HG02798 (cell line): ENCODE measurements at regions not wholly inside any gene's neighbourhood (a gene's known extent, or its start where the extent isn't known, plus 50 kb on each side); places are given as distances from the start of the nearest gene placed in this dataset.
"Not testable (repeated sequence)": the region's sequence is repeated elsewhere in the genome, so short reads cannot be mapped to it uniquely, and the experiment has no call there.

ENCODE experiments used
- ATAC-seq: cut with Tn5 transposase; IDR thresholded peaks from one replicate; pipeline ENCODE4 v1.9.1; 2021; ENCODE audit warnings: mild to moderate bottlenecking; ENCODE audit not compliant: unreplicated experiment, poor library complexity

DNA sequence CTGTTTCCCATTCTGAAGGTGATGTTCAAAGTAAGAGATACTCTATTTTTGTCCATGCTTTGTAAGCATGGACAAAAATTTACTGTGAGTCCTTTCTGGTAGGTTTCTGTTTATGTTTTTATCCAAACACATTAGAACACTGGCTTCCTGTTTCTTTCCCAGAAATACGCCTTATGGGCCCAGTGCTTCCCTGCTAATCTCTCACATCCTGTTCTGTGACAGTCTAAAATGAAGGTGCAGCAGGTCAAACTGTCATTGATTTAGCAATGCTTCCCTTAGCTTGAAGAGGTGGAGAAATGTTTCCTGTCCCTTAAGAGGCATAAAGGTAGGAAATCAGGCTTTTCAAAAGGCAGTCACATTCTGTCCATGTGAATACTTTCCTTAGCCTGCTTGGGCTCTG, 305.6 kb downstream of the RPS29 start:
- no peak for ATAC-seq

DNA sequence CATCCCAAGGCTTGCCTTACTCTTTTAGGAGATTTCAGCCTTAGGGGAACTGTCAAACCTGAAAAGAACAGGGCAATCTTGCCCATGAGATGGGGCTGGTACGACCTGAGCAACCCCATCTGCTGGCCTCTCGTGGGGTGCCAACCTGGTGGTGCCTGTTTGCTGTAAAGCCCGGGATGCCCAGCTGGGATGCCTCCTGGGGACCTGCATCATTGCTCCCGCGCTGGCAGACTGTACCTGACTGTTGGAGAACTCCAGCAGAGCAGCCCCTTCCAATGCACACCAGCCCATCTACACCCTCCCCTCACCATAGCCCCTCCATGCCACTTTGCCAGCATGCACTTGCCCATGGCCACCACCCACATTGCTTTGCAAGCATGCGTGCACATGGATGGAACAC, 335.7 kb downstream of the RPS29 start:
- ATAC-seq, result no peak

DNA sequence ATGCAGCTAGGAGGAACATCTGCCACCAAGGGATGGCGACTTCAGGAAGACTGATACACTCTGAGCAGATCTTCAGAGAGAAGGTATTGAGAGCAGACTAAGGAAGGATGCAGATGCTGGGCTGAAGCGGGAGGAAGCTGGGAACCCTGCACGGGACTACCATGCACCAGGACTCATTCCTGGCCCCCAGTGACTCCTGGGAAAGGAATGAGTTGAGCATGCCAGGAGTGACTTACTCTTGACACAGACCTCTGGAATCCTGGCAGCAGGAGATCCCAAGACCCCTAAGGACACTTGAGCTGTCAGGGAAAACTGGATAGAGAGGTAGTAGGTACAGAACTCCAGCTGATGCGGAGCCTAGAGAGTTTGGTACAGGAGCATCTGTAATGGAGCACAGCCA, 336.1 kb downstream of the RPS29 start:
- no peak for ATAC-seq

DNA sequence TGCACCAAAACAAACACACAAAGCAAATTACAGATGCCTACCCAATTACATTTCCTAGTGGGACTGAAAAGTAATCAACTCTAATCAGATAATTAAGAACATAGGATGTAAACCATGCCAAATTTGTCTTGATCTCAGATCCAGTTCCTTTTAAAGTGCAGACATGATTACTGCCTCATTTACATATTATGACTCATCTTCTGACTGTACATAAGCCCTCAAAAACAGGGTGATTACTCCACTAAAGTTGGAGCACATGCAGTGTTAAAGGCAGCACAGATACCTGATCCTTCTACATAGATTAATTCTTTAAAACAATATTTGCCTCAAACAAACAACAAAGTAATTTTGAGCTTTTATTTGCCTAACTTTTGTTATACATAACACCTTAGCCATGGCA, 337.2 kb downstream of the RPS29 start:
- ATAC-seq, result no peak

DNA sequence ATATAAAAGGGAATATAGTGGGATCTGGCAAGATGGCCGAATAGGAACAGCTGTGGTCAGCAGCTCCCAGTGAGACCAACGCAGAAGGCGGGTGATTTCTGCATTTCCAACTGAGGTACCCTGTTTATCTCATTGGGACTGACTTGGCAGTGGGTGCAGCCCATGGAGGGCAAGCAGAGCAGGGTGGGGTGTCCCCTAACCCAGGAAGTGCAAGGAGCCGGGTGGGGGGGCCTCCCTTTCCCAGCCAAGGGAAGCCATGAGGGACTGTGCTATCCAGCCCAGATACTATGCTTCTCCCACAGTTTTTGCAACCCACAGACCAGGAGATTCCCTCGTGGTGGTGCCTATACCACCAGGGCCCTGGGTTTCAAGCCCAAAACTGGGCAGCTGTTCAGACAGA, 342.4 kb downstream of the RPS29 start:
- ATAC-seq, result not testable (repeated sequence)

DNA sequence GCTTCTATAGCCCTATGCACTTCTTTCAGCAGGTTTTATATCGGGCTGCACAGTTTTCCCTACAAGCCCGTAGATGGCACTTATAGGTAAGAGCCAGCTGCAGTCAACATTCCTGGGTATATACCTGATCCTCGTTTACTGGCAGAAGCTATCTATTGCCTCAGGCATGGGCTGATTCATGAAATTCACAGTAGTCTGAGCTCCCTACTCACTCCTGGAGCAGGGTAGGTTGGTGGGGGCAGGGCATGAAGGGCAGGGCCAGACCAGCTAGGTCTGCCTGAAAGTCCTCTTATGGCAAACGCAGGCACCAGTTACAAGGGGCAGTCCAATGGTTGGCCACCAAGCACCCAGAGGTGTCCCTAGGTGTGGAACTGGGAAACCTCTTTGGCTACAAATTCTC, 345.8 kb downstream of the RPS29 start:
- ATAC-seq, result no peak

DNA sequence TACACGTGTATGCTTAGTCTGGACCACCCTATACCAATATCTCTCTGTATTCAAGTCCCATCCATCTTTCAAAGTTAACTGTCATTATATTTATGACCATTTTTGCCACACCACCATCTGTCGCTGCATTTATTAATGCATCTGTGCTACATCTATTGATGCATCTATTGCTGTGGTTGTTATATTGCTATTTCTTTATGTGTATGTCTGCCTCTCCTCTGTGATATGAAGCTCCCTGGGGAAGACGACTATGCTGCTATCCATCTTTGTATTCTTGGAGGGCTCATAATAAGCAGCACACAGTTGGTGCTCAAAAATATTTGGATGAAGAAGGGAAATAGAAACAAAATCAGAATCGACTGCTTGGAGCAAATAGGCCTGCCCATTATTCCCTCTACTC, 357.6 kb downstream of the RPS29 start:
- no peak for ATAC-seq

DNA sequence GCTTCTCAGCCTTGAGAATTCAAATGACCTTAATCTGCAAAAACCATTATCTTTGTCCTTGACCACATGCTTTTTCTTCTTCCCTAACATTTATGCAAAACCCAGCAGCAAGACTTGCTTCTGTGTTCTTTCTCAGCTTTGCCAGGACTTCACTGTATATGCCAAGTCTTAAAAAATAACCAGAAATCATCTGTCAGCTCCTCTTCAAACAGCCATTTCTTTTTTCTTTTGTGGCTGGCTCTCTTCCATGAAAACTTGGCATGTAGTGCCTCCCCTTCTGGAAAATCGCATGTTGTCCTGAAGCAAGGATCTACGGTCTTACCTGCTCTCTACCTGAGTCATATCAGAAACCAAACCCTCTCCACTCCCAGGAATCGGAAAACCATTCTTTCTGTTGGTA, 364.9 kb downstream of the RPS29 start:
- no peak for ATAC-seq

DNA sequence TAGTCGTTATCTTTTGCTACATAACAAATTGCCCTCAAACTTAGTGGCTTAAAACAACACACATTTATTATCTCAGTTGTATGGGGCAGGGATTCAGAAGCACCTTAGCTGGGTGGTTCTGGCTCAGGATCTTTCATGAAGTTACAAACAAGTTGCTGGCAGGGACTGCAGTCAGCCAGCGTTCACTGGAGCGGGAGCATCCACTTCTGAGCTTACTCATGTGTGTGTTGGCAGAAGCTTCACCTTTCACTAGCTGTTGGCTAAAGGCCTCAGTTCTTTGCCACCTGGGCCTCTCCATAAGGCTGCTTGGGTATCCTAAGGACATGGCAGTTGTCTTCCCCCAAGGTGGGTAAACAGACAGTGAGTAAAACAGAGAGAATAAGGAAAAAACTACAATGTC, 365.7 kb downstream of the RPS29 start:
- ATAC-seq, result no peak

DNA sequence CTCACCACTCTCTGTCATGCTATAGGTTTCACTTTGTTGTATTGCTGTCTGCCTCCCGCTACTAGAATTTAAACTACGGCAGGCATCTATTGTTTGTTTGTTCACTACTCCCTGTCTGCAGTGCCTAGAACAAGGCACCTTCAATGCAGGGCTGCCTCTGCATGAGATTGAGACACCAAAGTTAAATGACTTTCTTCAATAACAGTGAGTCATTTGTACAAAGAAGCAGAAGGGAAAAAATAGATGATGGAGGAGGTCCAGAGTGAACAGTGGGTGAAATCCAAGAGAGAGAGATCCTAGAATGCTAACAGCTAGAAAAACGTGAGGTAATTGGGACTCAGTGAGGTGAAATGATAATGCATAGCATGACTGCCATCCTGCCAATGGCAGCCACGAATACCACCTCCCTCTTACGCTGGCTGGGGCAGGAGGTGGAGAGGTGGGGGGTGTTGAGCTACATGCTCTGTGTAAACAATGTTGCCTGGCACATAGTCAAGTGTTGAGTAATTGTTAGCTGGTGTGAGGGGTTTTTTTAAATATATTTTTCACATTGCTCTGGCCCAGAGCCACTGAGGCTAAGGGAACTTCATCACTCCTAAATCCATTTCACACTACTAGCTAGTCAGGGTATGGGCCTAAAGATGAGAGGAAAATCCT, 367.6 kb downstream of the RPS29 start:
- no peak for ATAC-seq

DNA sequence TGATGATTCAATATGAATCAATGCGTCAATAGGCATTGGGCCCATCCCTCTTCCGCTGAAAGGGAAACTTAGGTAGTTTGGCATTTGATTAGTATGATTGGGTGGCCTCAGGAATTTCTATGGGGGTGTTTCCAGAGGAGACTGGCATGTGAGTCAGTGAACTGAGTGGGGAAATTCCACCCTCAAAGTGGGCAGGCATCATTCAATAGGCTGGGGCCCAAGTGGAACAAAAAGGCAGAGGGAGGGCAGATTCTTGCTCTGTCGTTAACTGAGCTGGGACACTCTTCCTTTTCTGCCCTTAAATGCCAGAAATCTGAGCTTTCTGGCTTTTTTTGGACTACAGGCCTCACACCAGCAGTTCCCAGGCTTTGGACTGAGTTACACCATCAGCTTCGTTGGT, 373.5 kb downstream of the RPS29 start:
- no peak for ATAC-seq

DNA sequence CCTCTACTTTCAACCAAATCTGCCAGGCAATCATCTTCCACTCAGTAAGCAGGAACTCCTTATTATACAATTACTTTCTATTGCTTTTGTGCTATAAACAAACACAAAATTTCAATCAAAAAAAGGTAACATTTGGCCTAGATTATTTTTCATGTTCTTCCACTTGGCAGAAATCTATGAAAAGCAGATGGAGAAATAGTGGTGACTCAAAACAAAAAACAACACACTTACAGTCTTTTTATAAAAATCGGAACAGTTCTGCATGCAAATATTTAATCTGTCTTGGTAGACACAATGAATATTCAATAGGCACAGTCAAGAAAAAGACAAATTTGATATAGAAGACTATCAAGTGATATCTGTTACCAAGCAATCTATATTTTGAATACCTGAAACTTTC, 376.8 kb downstream of the RPS29 start:
- ATAC-seq, result no peak

DNA sequence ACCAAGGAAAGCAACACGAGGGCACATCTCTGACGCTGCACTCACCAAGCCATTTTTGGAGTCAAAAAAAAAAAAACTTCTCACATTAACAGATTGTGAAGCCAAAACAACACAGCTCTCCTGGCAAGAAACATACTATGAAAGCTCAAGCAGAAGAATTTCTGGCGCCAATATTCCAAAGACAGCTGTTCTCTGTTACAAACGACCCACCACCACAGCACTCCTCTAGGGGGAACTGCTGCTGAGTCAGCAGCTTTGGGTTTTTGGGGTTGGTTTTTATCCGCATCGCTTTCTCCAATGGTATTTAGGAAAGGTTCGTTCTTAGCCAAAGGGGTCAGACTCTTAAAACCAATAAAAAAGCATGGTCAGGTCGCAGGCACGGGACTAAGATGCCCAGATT, 379.4 kb downstream of the RPS29 start:
- no peak for ATAC-seq

DNA sequence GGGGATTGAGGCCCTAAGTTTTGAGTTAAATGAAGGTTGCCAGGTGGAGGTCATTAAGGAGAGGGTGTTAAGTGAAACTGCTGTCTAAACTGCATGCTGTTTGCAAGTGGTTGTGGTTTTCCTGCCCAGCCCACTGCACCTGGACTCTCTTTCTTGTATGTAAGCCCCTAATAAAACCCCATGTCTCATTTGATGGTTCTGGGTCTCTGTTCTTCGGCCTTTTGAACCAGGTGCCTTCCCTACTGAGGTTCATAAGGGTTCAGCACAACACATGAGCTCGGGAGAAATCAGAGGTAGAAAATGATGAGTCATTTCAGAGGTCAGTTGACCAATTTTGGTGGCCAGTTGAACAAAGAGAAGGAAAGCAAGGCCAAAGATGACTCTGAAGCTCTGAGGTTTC, 382.5 kb downstream of the RPS29 start:
- ATAC-seq, result no peak

DNA sequence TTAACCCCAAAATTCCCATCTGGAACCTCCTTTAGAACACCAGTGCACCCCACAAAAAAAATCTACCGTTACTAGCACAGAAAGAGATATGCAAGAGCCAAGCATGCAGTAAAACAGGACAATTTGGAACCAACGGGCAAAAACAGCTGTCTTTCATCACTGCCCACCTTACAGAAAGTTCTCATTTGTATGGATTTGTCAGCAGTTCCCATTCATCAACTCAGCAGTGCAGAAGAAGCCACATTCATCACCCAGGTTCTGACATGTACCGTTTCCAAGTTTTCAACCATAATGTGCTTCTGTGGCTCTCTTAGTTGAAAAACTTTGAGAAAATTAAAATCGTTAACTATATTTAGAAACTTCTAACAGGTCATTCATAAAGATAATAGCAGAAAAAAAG, 387.0 kb downstream of the RPS29 start:
- ATAC-seq, result no peak

DNA sequence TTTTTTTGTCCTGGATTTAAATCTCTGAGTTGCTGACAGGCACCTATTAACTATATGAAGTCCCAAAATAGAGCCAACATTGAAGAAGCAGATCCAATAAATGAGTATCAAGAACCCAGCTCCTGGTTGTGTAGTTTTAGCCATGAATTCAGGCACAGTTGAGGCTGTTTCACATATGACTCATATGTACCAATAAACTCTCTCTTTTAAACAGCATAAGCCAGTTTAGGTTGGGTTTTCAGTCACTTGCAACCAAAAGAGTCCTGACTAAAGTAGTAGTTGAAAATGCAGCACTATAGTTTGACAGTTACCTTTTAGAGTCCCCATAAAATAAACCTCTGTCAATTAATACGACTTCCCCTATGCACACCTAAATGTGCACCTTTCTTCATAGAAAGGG, 389.9 kb downstream of the RPS29 start:
- ATAC-seq, result no peak

DNA sequence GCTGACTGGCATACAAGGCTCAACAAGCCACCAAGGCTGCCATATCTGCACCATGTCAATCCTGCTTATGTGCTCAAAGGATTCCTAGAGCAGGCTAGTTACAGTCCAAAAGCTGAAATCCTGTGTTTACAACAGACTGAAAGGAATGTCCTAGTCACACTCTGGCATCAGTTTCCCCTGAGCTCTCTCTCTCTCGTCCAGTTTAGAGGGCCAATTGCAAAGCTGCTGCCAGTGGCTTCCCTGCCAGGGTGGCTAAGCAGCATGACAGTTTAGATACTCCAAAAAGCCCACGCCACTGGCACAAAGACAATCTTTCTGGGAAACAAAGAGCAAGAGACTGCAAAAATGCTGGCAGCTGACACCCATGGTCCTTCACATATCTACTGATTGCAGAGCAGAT, 392.1 kb downstream of the RPS29 start:
- no peak for ATAC-seq

DNA sequence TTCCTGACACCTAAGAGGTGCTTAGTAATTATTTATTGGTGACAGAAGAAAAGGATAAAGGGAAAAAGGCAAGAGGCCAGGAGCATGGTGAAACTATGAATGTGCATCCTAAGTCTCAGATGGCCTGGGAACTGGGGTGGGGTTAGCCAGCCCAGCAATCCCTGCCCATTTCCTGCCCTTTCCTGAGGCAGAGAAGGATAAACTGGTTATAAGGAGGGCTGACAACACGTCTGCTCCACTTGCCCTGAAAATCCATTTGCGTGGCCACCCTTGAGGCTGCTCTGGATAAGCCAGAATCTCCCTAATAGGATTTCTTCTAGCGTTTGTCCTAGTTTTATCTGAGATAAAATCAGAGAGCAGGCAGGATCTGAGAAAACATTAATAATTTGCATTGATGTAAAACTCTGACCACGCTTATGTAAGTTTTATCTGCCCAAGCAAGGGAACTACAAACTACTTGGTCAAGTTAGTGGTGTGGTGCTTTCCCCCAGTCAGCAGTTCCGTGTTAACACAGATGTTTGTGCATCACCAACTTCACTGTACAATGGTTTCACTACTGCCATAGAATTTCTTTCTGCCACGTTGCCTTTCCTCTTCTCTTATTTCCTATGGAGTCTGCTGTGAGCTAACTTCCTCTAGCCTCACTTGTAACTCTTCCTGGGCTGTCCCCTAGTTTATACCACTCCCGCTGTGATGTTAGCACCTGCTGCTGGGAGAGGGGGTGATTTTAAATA, 392.7 kb downstream of the RPS29 start:
- peak; percentile 97 for ATAC-seq

DNA sequence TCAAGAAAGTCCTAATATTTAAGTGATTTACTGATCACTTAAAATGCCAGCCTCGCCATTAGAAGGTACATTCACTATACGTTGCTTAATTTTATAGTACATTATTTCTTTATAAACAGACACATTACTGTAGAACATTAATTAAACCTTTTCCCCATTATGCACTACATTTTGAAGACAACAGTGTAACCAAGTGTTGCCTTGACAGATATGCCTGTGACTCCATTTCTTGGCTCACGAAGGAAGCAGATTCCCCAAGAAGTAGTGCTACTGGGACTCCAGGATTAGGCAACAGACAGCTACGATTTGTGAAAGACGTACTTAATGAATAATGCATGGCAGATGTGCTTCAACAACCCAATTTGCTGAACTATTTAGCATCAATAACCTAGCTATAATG, 394.8 kb downstream of the RPS29 start:
- no peak for ATAC-seq

DNA sequence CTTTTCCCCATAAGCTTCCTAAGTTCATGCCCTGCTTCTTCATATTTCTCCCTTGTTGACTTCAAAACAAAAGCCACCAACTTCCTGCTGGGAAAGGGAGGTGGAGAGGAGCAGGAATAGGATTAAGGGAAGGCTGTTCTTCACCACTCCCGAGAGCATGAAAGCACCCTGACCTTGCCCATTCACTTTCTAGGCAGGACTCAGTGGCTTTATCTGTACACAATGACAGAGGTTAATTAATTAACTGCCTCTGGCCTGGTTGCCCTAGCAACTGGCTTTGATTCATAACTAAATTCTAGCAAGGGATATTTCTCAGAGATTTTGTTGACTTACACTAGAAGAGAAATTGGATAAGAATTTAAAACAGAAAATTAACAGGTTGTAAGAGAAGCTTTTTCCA, 396.8 kb downstream of the RPS29 start:
- ATAC-seq, result no peak

DNA sequence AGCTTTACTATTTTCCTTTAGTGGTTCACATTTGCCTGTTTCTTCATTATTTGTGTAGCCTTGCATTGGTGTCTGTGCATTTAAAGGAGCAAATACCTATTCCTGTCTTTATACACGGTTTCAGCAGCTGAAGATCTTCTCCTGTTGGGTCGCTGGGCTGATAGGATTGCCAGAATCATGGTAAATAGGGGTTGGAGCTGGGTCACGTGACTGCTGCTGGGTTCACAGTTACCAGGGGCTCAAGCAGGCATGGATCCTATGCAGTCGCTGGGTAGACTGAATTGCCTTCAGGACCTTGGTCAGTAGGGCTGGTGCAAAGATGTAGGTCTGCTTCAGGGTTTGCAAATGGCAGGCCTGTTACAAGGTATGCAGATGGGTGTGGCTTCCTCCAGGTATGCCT, 398.4 kb downstream of the RPS29 start:
- ATAC-seq, result no peak

DNA sequence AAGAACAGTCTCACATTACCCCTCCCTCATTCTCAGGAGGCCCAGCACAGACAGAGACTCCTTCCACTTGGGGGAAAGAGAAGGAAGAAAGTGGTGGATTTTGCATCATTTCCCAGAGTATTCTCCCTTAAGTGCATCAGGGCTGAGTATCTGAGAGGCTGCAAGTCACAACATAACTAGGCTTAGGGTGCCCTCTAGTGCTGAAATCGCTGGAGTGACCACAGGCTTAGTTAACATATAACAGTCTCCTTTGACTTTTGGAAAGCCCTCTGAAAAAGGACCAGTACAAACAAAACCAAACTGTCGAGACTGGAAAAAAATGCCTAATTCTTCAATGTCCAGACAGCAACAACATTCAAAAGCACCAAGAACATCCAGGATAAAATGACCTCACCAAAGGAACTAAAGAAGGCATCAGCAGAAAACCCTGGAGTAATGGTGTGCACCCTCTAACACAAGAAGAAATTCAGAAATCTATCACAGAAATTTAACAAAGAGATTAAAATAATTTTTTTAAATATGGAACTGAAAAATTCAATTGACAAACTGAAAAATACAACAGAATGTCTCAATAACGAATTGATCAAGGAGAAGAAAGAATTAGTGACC, 412.3 kb downstream of the RPS29 start:
- ATAC-seq, result peak; percentile 99
